CD8-positive, alpha-beta memory T cell (primary cell): ENCODE measurements at regions not wholly inside any gene's neighbourhood (a gene's known extent, or its start where the extent isn't known, plus 50 kb on each side); places are given as distances from the start of the nearest gene placed in this dataset.

Experiments used
- CTCF ChIA-PET: fragments of 350-600 bp; sonication (Branson Sonifier 250); formaldehyde crosslinking; loops from one replicate; lab custom pipeline; 2021; ENCODE audit warnings: antibody characterized with exemption; lab: Charles Lee
- POLR2A ChIA-PET: fragments of 350-600 bp; sonication (Branson Sonifier 250); formaldehyde crosslinking; loops from one replicate; lab custom pipeline; 2021; ENCODE audit warnings: antibody characterized with exemption; lab: Charles Lee
- DNase-seq, 5 donors: peaks; one replicate each; pipeline versions ENCODE4 v3.0.0 to v3.0.0-alpha.2; 2020 to 2022; ENCODE audit warnings: mixed read lengths in 1 of 5
- H3K27ac ChIP-seq: one replicate; pipeline ENCODE4 v1.7.0; 2013; ENCODE audit warnings: low read depth, mild to moderate bottlenecking, low read length, moderate library complexity
- H3K27me3 ChIP-seq: 2 replicates; pipeline ENCODE4 v1.7.0; 2013; ENCODE audit warnings: low read length, mild to moderate bottlenecking; ENCODE audit not compliant: insufficient read depth, poor library complexity, severe bottlenecking
- H3K36me3 ChIP-seq: 2 replicates; pipeline ENCODE4 v1.7.0; 2013; ENCODE audit warnings: mild to moderate bottlenecking, low read length, moderate library complexity; ENCODE audit not compliant: insufficient read depth
- H3K4me1 ChIP-seq: 2 replicates; pipeline ENCODE4 v1.7.0; 2013; ENCODE audit warnings: mild to moderate bottlenecking, low read length, moderate library complexity; ENCODE audit not compliant: insufficient read depth
- H3K4me3 ChIP-seq: 2 replicates; pipeline ENCODE4 v1.7.0; 2013; ENCODE audit warnings: mild to moderate bottlenecking, low read length
- H3K9me3 ChIP-seq: 2 replicates; pipeline ENCODE4 v1.7.0; 2013; ENCODE audit warnings: mild to moderate bottlenecking, low read length
- H3K27ac Mint-ChIP-seq, 8 donors: one replicate each; pipeline ENCODE4 v1.8.0; 2020 to 2021; ENCODE audit warnings: mixed read lengths in 8 of 8, mild to moderate bottlenecking in 6 of 8, inconsistent platforms in 3 of 8, moderate library complexity in 3 of 8
- H3K27me3 Mint-ChIP-seq, 2 donors: one replicate each; pipeline ENCODE4 v1.8.0; 2020 to 2021; ENCODE audit warnings: mixed read lengths in 2 of 2, mild to moderate bottlenecking in 1 of 2, moderate library complexity in 1 of 2
- H3K36me3 Mint-ChIP-seq, 3 donors: one replicate each; pipeline ENCODE4 v1.8.0; 2020 to 2021; ENCODE audit warnings: mixed read lengths in 3 of 3, inconsistent platforms in 1 of 3, mild to moderate bottlenecking in 1 of 3
- H3K4me1 Mint-ChIP-seq, 3 donors: one replicate each; pipeline ENCODE4 v1.8.0; 2020 to 2021; ENCODE audit warnings: mixed read lengths in 3 of 3, inconsistent platforms in 1 of 3, mild to moderate bottlenecking in 1 of 3
- H3K4me3 Mint-ChIP-seq, 7 donors: one replicate each; pipeline ENCODE4 v1.8.0; 2020 to 2021; ENCODE audit warnings: mixed read lengths in 7 of 7, mild to moderate bottlenecking in 6 of 7, moderate library complexity in 4 of 7, inconsistent platforms in 2 of 7
- H3K9me3 Mint-ChIP-seq, 5 donors: one replicate each; pipeline ENCODE4 v1.8.0; 2020 to 2022; ENCODE audit warnings: mixed read lengths in 5 of 5, mild to moderate bottlenecking in 3 of 5, moderate library complexity in 2 of 5, inconsistent platforms in 1 of 5

GRCh38 chr1:69497441-69498221 is 70.1 kb upstream of the LRRC7 start:
- no peaks in the 10 kb centered on the region for H3K4me1 Mint-ChIP-seq
- H3K9me3 Mint-ChIP-seq, result peaks cover 0 to 14% (median 7%) of the 10 kb centered on the region in 5 donors
- Histone ChIP-seq H3K36me3 (no peaks in the 10 kb centered on the region), H3K27ac (no peak overlapping the region), H3K27me3 (no peaks in the 10 kb centered on the region), H3K4me3 (no peak overlapping the region), H3K9me3 (no peaks in the 10 kb centered on the region), H3K4me1 (no peaks in the 10 kb centered on the region)
- no peaks in the 10 kb centered on the region for H3K36me3 Mint-ChIP-seq
- H3K27me3 Mint-ChIP-seq, result no peaks in the 10 kb centered on the region
- CTCF ChIA-PET, result no interaction called here
- no peak overlapping the region for H3K27ac Mint-ChIP-seq
- no peak for DNase-seq
- no peak overlapping the region for H3K4me3 Mint-ChIP-seq
- POLR2A ChIA-PET, result no interaction called here

- H3K4me1 Mint-ChIP-seq, result no peaks in the 10 kb centered on the region
- Histone ChIP-seq H3K27ac (no peak overlapping the region), H3K4me3 (no peak overlapping the region), H3K9me3 (no peaks in the 10 kb centered on the region), H3K36me3 (no peaks in the 10 kb centered on the region), H3K27me3 (no peaks in the 10 kb centered on the region), H3K4me1 (no peaks in the 10 kb centered on the region)
- H3K4me3 Mint-ChIP-seq, result no peak overlapping the region
- no peaks in the 10 kb centered on the region for H3K27me3 Mint-ChIP-seq
- CTCF ChIA-PET, result no interaction called here
- POLR2A ChIA-PET, result no interaction called here
- no peak for DNase-seq
- no peaks in the 10 kb centered on the region for H3K36me3 Mint-ChIP-seq
- H3K27ac Mint-ChIP-seq, result no peak overlapping the region
- peaks cover 0 to 14% (median 7%) of the 10 kb centered on the region in 5 donors for H3K9me3 Mint-ChIP-seq
Observed at GRCh38 chr1:69498711-69499110, 69.0 kb upstream of the LRRC7 start.

- Histone ChIP-seq H3K9me3 (no peaks in the 10 kb centered on the region), H3K4me3 (no peak overlapping the region), H3K27me3 (no peaks in the 10 kb centered on the region), H3K4me1 (no peaks in the 10 kb centered on the region), H3K27ac (no peak overlapping the region), H3K36me3 (no peaks in the 10 kb centered on the region)
- H3K36me3 Mint-ChIP-seq, result no peaks in the 10 kb centered on the region
- H3K27ac Mint-ChIP-seq, result no peak overlapping the region
- no peaks in the 10 kb centered on the region for H3K27me3 Mint-ChIP-seq
- ChIA-PET CTCF (no interaction called here), POLR2A (no interaction called here)
- H3K4me3 Mint-ChIP-seq, result no peak overlapping the region
- H3K4me1 Mint-ChIP-seq, result no peaks in the 10 kb centered on the region
- peaks cover 0 to 14% (median 7%) of the 10 kb centered on the region in 5 donors for H3K9me3 Mint-ChIP-seq
- DNase-seq, result no peak
Observed at GRCh38 chr1:69499203-69499803, 68.4 kb upstream of the LRRC7 start.

- no peaks in the 10 kb centered on the region for H3K36me3 ChIP-seq
- no peak overlapping the region for H3K27ac ChIP-seq
- H3K27me3 ChIP-seq, result no peaks in the 10 kb centered on the region
- no peaks in the 10 kb centered on the region for H3K9me3 ChIP-seq
- H3K4me1 ChIP-seq, result no peaks in the 10 kb centered on the region
- POLR2A ChIA-PET, result no interaction called here
- Mint-ChIP-seq H3K9me3 (peaks cover 0 to 4% (median 0%) of the 10 kb centered on the region in 5 donors), H3K36me3 (no peaks in the 10 kb centered on the region), H3K4me1 (no peaks in the 10 kb centered on the region), H3K4me3 (no peak overlapping the region), H3K27me3 (no peaks in the 10 kb centered on the region), H3K27ac (no peak overlapping the region)
- DNase-seq, result no peak
- CTCF ChIA-PET, result no interaction called here
- no peak overlapping the region for H3K4me3 ChIP-seq
Observed at GRCh38 chr1:69502991-69503390, 64.7 kb upstream of the LRRC7 start.

- ChIA-PET POLR2A (no interaction called here), CTCF (no interaction called here)
- DNase-seq, result no peak
- Histone ChIP-seq H3K4me1 (no peaks in the 10 kb centered on the region), H3K9me3 (no peaks in the 10 kb centered on the region), H3K4me3 (no peak overlapping the region), H3K27me3 (no peaks in the 10 kb centered on the region), H3K27ac (no peak overlapping the region), H3K36me3 (no peaks in the 10 kb centered on the region)
- no peaks in the 10 kb centered on the region for H3K4me1 Mint-ChIP-seq
- peaks cover 0 to 5% (median 2%) of the 10 kb centered on the region in 5 donors for H3K9me3 Mint-ChIP-seq
- H3K4me3 Mint-ChIP-seq, result no peak overlapping the region
- H3K27me3 Mint-ChIP-seq, result no peaks in the 10 kb centered on the region
- H3K36me3 Mint-ChIP-seq, result no peaks in the 10 kb centered on the region
- H3K27ac Mint-ChIP-seq, result no peak overlapping the region
Observed at GRCh38 chr1:69504730-69505252, 62.9 kb upstream of the LRRC7 start.

GRCh38 chr1:69506311-69506710 is 61.4 kb upstream of the LRRC7 start:
- Mint-ChIP-seq H3K9me3 (peaks cover 1 to 13% (median 3%) of the 10 kb centered on the region in 5 donors), H3K36me3 (no peaks in the 10 kb centered on the region), H3K27ac (no peak overlapping the region), H3K27me3 (no peaks in the 10 kb centered on the region), H3K4me1 (no peaks in the 10 kb centered on the region), H3K4me3 (no peak overlapping the region)
- DNase-seq, result no peak
- Histone ChIP-seq H3K27me3 (no peaks in the 10 kb centered on the region), H3K9me3 (no peaks in the 10 kb centered on the region), H3K4me1 (no peaks in the 10 kb centered on the region), H3K36me3 (no peaks in the 10 kb centered on the region), H3K4me3 (no peak overlapping the region), H3K27ac (no peak overlapping the region)
- ChIA-PET CTCF (no interaction called here), POLR2A (no interaction called here)

- Mint-ChIP-seq H3K27me3 (no peaks in the 10 kb centered on the region), H3K4me1 (no peaks in the 10 kb centered on the region), H3K9me3 (peaks cover 1 to 14% (median 3%) of the 10 kb centered on the region in 5 donors), H3K27ac (no peak overlapping the region), H3K36me3 (no peaks in the 10 kb centered on the region), H3K4me3 (no peak overlapping the region)
- no peaks in the 10 kb centered on the region for H3K9me3 ChIP-seq
- ChIA-PET POLR2A (no interaction called here), CTCF (no interaction called here)
- H3K27me3 ChIP-seq, result no peaks in the 10 kb centered on the region
- no peak for DNase-seq
- no peak overlapping the region for H3K27ac ChIP-seq
- H3K4me1 ChIP-seq, result no peaks in the 10 kb centered on the region
- H3K36me3 ChIP-seq, result no peaks in the 10 kb centered on the region
- H3K4me3 ChIP-seq, result no peak overlapping the region
Observed at GRCh38 chr1:69506721-69507120, 61.0 kb upstream of the LRRC7 start.

- Histone ChIP-seq H3K4me3 (no peak overlapping the region), H3K27ac (no peak overlapping the region), H3K4me1 (no peaks in the 10 kb centered on the region), H3K36me3 (no peaks in the 10 kb centered on the region), H3K9me3 (no peaks in the 10 kb centered on the region), H3K27me3 (no peaks in the 10 kb centered on the region)
- no peak overlapping the region for H3K4me3 Mint-ChIP-seq
- H3K9me3 Mint-ChIP-seq, result peaks cover 4 to 24% (median 6%) of the 10 kb centered on the region in 5 donors
- H3K27me3 Mint-ChIP-seq, result no peaks in the 10 kb centered on the region
- H3K4me1 Mint-ChIP-seq, result no peaks in the 10 kb centered on the region
- no peak for DNase-seq
- H3K27ac Mint-ChIP-seq, result no peak overlapping the region
- H3K36me3 Mint-ChIP-seq, result no peaks in the 10 kb centered on the region
- CTCF ChIA-PET, result no interaction called here
- POLR2A ChIA-PET, result no interaction called here
Observed at GRCh38 chr1:69510026-69510425, 57.7 kb upstream of the LRRC7 start.
